ENCODE measurements at regions not wholly inside any gene's neighbourhood (a gene's known extent, or its start where the extent isn't known, plus 50 kb on each side); places are given as distances from the start of the nearest gene placed in this dataset.

GRCh38 chr1:221030990-221031389 lies 151.7 kb downstream of the HLX start:
- Histone ChIP-seq H3K4me3 (replicated peaks; ENCODE audit: insufficient read depth, low read length) (no peak overlapping the region), H3K27me3 (ENCODE audit: insufficient read depth, poor library complexity, severe bottlenecking) (no peaks in the 10 kb centered on the region), H3K27ac (replicated peaks) (no peak overlapping the region; the same call in 1 of the 2 replicates)
- peak; percentile 42 to 70 for DNase-seq (ENCODE audit: low read depth in 1 of 2, low spot score in 1 of 2)
- TF ChIP-seq REST (IDR thresholded peaks at IDR 0.05; ENCODE audit: insufficient replicate concordance, low read depth) (no peak), SPI1 (IDR thresholded peaks at IDR 0.05; ENCODE audit: borderline replicate concordance, low read depth) (no peak), GABPA (IDR thresholded peaks at IDR 0.05; ENCODE audit: low read depth) (no peak), POLR2AphosphoS5 (IDR thresholded peaks at IDR 0.05; ENCODE audit: low read depth) (no peak)
- TF ChIP-seq, protein P1, sequence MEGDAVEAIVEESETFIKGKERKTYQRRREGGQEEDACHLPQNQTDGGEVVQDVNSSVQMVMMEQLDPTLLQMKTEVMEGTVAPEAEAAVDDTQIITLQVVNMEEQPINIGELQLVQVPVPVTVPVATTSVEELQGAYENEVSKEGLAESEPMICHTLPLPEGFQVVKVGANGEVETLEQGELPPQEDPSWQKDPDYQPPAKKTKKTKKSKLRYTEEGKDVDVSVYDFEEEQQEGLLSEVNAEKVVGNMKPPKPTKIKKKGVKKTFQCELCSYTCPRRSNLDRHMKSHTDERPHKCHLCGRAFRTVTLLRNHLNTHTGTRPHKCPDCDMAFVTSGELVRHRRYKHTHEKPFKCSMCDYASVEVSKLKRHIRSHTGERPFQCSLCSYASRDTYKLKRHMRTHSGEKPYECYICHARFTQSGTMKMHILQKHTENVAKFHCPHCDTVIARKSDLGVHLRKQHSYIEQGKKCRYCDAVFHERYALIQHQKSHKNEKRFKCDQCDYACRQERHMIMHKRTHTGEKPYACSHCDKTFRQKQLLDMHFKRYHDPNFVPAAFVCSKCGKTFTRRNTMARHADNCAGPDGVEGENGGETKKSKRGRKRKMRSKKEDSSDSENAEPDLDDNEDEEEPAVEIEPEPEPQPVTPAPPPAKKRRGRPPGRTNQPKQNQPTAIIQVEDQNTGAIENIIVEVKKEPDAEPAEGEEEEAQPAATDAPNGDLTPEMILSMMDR (IDR thresholded peaks at IDR 0.05; ENCODE audit: insufficient read depth, low read length): no peak

DNA sequence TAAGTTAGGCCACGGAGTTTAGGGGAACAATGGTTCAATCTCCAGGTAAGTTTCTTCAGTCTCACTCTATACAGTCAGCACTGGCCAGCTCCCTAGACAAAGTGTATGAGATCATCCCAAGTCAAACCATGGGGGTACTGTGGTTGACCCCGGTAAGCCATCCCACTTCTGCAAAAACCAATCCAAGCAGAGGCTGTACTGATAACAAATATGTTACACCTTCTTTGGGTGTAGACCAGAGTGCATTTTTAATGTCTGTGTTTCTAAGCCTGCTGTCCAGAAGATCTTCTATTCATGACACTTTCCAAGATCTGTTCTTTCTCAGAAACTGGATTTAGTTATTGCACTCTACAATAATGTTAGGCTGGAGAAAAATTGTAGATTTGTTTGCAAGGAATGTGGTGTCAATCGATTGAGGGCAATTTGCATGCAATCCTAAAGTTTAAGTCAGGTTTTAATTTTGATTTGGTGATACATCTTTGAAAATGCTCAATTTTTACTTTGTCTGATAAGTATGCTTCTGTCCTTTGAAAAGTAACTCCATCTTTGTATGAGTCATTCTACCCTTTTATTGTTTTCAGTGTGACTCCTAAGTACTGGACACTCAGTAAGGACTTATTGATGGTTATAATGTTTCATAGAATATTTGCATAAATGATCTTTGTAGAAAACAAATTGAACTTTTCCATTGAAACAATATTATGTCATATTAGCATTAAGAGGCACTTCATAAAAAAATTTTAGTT lies 152.4 kb downstream of the HLX start:
- H3K27me3 ChIP-seq (ENCODE audit: insufficient read depth, poor library complexity, severe bottlenecking): no peaks in the 10 kb centered on the region
- no peak for TF ChIP-seq SPI1 (IDR thresholded peaks at IDR 0.05; ENCODE audit: borderline replicate concordance, low read depth)
- peak; percentile 85 for TF ChIP-seq REST (IDR thresholded peaks at IDR 0.05; ENCODE audit: insufficient replicate concordance, low read depth)
- no peak for DNase-seq (ENCODE audit: low read depth in 1 of 2, low spot score in 1 of 2)
- no peak overlapping the region for H3K4me3 ChIP-seq (replicated peaks; ENCODE audit: insufficient read depth, low read length)
- H3K27ac ChIP-seq (replicated peaks): no peak overlapping the region; the same call in 1 of the 2 replicates

DNA sequence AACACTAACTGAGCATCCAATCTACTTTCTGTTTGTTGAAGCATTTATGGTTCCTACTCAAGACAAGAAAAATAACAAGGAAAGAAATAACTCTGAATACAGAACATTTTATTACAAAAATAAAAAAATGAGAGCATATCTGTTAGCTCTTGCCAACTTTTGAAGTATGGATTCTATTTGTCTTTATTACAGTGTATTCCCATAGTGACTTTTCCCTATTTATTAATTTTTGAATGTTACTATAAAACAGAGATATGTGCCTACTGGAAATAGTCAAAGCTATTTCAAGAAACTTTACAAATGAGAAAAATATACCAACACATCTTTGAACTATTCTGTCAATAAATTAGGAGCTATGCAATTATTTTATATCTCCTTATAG lies 153.0 kb downstream of the HLX start:
- no peak for DNase-seq (ENCODE audit: low read depth in 1 of 2, low spot score in 1 of 2)
- H3K27me3 ChIP-seq (ENCODE audit: insufficient read depth, poor library complexity, severe bottlenecking): no peaks in the 10 kb centered on the region
- H3K4me3 ChIP-seq (replicated peaks; ENCODE audit: insufficient read depth, low read length): no peak overlapping the region
- TF ChIP-seq, protein P1 (IDR thresholded peaks at IDR 0.05; ENCODE audit: insufficient read depth, low read length): no peak
- TF ChIP-seq POLR2AphosphoS5 (IDR thresholded peaks at IDR 0.05; ENCODE audit: low read depth) (no peak), SPI1 (IDR thresholded peaks at IDR 0.05; ENCODE audit: borderline replicate concordance, low read depth) (no peak), REST (IDR thresholded peaks at IDR 0.05; ENCODE audit: insufficient replicate concordance, low read depth) (no peak), GABPA (IDR thresholded peaks at IDR 0.05; ENCODE audit: low read depth) (no peak)
- H3K27ac ChIP-seq (replicated peaks): no peak overlapping the region
